K562 (cell line): ENCODE measurements at regions not wholly inside any gene's neighbourhood (a gene's known extent, or its start where the extent isn't known, plus 50 kb on each side); places are given as distances from the start of the nearest gene placed in this dataset.

Experiments
- ATAC-seq: fragments of 200-7000 bp; cut with Tn5 transposase; 3 replicates; pipeline ENCODE4 v1.9.1; 2020; ENCODE audit warnings: moderate library complexity
- BruUV-seq: library from RNA; stranded (reverse); fragments of 400-500 nt; replicated peaks from 2 replicates; lab custom pipeline; 2021; lab: Mats Ljungman, UMichigan
- CTCF ChIA-PET: fragments of 300-600 bp; formaldehyde crosslinking; extraction: SDS; loops from one replicate; lab custom pipeline; 2021; ENCODE audit warnings: low intra/inter-chr PET ratio; lab: Yijun Ruan, JAX
- POLR2A ChIA-PET: fragments of 300-600, 350-650 bp; sonication (Branson Sonifier 250); formaldehyde crosslinking; extraction: SDS; loops from one replicate; lab custom pipeline; 2021; ENCODE audit warnings: antibody characterized with exemption, inconsistent platforms; lab: Yijun Ruan, JAX
- DNase-seq, 4 experiments: peaks; one replicate each; pipeline versions ENCODE4 v3.0.0 to v3.0.0-alpha.2; 2011 to 2018; ENCODE audit warnings: low spot score in 3 of 4, mixed read lengths in 3 of 4; ENCODE audit errors: extremely low read depth in 1 of 4
- FAIRE-seq: peaks from 2 replicates; lab custom pipeline; 2011; peaks lifted over from hg19 to GRCh38; lab: Jason Lieb, UNC
- H2AFZ ChIP-seq: 2 replicates; pipeline ENCODE4 v1.6.0; 2011; ENCODE audit warnings: low read depth, low read length, control low read depth, inconsistent platforms
- H3K27ac ChIP-seq: fragments of 200-600 bp; 3 replicates; pipeline ENCODE4 v1.8.0; 2011; ENCODE audit warnings: low read depth, mild to moderate bottlenecking, control low read depth, inconsistent platforms, low read length, moderate library complexity, mixed read lengths; ENCODE audit errors: extremely low read depth
- H3K27me3 ChIP-seq, 2 experiments: fragments of 300-600 bp in 1 of 2; 2 replicates in 1 of 2; 3 replicates in 1 of 2; pipeline versions ENCODE4 v1.6.0 to v1.8.0; 2011; ENCODE audit warnings: inconsistent platforms in 2 of 2, low read length in 2 of 2, mild to moderate bottlenecking in 1 of 2, mixed read lengths in 1 of 2, moderate library complexity in 1 of 2; ENCODE audit not compliant: control insufficient read depth in 2 of 2, insufficient read depth in 2 of 2
- H3K36me3 ChIP-seq: fragments of 300-600 bp; 3 replicates; pipeline ENCODE4 v1.8.0; 2011; ENCODE audit warnings: mild to moderate bottlenecking, low read length, inconsistent platforms; ENCODE audit not compliant: control insufficient read depth, insufficient read depth
- H3K4me1 ChIP-seq, 2 experiments: fragments of 200-600 bp in 1 of 2; replicated peaks in 1 of 2; 2 replicates in 1 of 2; 3 replicates in 1 of 2; pipeline versions ENCODE4 v1.5.1 to v1.8.0; 2011; ENCODE audit warnings: inconsistent platforms in 2 of 2, low read length in 2 of 2, mild to moderate bottlenecking in 1 of 2, mixed read lengths in 1 of 2, moderate library complexity in 1 of 2; ENCODE audit not compliant: control insufficient read depth in 2 of 2, insufficient read depth in 2 of 2
- H3K4me2 ChIP-seq: 2 replicates; pipeline ENCODE4 v1.6.1; 2011; ENCODE audit warnings: low read length, control low read depth, inconsistent platforms, mixed read lengths; ENCODE audit not compliant: insufficient read depth
- H3K4me3 ChIP-seq: fragments of 200-600 bp; sonication (generic), shearing (Covaris generic); 2 replicates; pipeline ENCODE4 v1.5.1; 2016; ENCODE audit warnings: control low read depth, inconsistent platforms
- H3K79me2 ChIP-seq: fragments of 200-600 bp; 3 replicates; pipeline ENCODE4 v1.8.0; 2011; ENCODE audit warnings: low read length, inconsistent platforms; ENCODE audit not compliant: control insufficient read depth, insufficient read depth
- H3K9ac ChIP-seq, 2 experiments: 2 replicates each; pipeline versions ENCODE4 v1.6.0 to v1.6.1; 2011; ENCODE audit warnings: low read depth in 2 of 2, low read length in 2 of 2, control low read depth in 1 of 2, inconsistent platforms in 1 of 2, mild to moderate bottlenecking in 1 of 2, mixed read lengths in 1 of 2; ENCODE audit not compliant: insufficient read depth in 1 of 2
- H3K9me1 ChIP-seq: one replicate; pipeline ENCODE4 v1.6.0; 2011; ENCODE audit warnings: inconsistent platforms, mild to moderate bottlenecking, low read length, moderate library complexity; ENCODE audit not compliant: control insufficient read depth, insufficient read depth
- H3K9me3 ChIP-seq: replicated peaks from 2 replicates; pipeline ENCODE4 v1.5.1; 2011; ENCODE audit warnings: low read depth, low read length, inconsistent platforms; ENCODE audit not compliant: control insufficient read depth, insufficient read depth
- H4K20me1 ChIP-seq: replicated peaks from 2 replicates; pipeline ENCODE4 v1.6.1; 2011; ENCODE audit warnings: low read length, inconsistent platforms, mixed read lengths; ENCODE audit not compliant: control insufficient read depth, insufficient read depth
- ARHGAP35 ChIP-seq: fragments of 450-650 bp; IDR thresholded peaks from 2 replicates; pipeline ENCODE4 v1.6.1; 2018; ENCODE audit not compliant: partially characterized antibody
- BMI1 ChIP-seq: fragments of 150-350 bp; IDR thresholded peaks from 2 replicates; pipeline ENCODE4 v1.6.1; 2014; ENCODE audit warnings: low read length
- HEY1 ChIP-seq: fragments of 250-450 bp; sonication (Bioruptor Pico); IDR thresholded peaks from 2 replicates; pipeline ENCODE4 v1.5.0; 2020; ENCODE audit warnings: mild to moderate bottlenecking, moderate library complexity, borderline replicate concordance
- JUND ChIP-seq, 2 experiments: IDR thresholded peaks; 2 replicates in 1 of 2; 3 replicates in 1 of 2; pipeline ENCODE4 v1.6.1; 2011; ENCODE audit warnings: borderline replicate concordance in 2 of 2, low read depth in 2 of 2, low read length in 2 of 2, improper control_type of control experiment in 1 of 2, missing biosample characterization in 1 of 2, missing genetic modification characterization in 1 of 2, missing genetic modification reagents in 1 of 2
- KDM2B ChIP-seq: fragments of 250-450 bp; sonication (Bioruptor Pico); IDR thresholded peaks from 2 replicates; pipeline ENCODE4 v1.8.0; 2021; ENCODE audit warnings: mild to moderate bottlenecking, moderate library complexity
- SRSF3 ChIP-seq: fragments of 200-400 bp; formaldehyde crosslinking; IDR thresholded peaks from 2 replicates; pipeline ENCODE4 v1.6.1; 2016; ENCODE audit warnings: mild to moderate bottlenecking, low read length, moderate library complexity; ENCODE audit not compliant: insufficient read depth
- ZNF140 ChIP-seq: fragments of 250-450 bp; sonication (Bioruptor Pico); IDR thresholded peaks from 2 replicates; pipeline ENCODE4 v1.8.0; 2021; ENCODE audit warnings: moderate library complexity, mild to moderate bottlenecking, inconsistent platforms
- ZNF398 ChIP-seq: fragments of 250-450 bp; sonication (Bioruptor Pico); IDR thresholded peaks from 2 replicates; pipeline ENCODE4 v1.8.0; 2021; ENCODE audit warnings: moderate library complexity, mild to moderate bottlenecking, inconsistent platforms
- ZNF75A ChIP-seq: fragments of 450-650 bp; formaldehyde crosslinking; IDR thresholded peaks from 2 replicates; pipeline ENCODE4 v1.4.0; 2020; ENCODE audit warnings: mild to moderate bottlenecking
- WGBS: fragments of 100-300 bp; shearing (Covaris generic); methylation state at CpG from one replicate; pipeline ENCODE4 v1.1.6; 2016; ENCODE audit warnings: low coverage, mixed read lengths; ENCODE audit not compliant: insufficient coverage; ENCODE audit errors: missing lambda C conversion rate; 5-methylcytosine and 5-hydroxymethylcytosine counted together
- in situ Hi-C: fragments of 300-500 bp; cut with MboI; formaldehyde crosslinking; loops from 4 replicates; pipeline ENCODE4 v1.15.0; 2018; ENCODE audit warnings: inconsistent platforms, mixed read lengths
- intact Hi-C: fragments of 100-400 bp; cut with micrococcal nuclease; formaldehyde crosslinking; loops from 2 replicates; pipeline ENCODE4 v1.14.2; 2022
- TF ChIP-seq, protein P1 (sequence below): fragments of 200-800 bp; sonication (Bioruptor generic); IDR thresholded peaks from 2 replicates; pipeline ENCODE4 v1.6.1; 2016; ENCODE audit warnings: missing genetic modification characterization, missing compliant biosample characterization

- TF ChIP-seq JUND (IDR thresholded peaks at IDR 0.05; ENCODE audit: borderline replicate concordance, low read depth, low read length) (peak; percentile 41; the same call in 1 of the 2 replicates), JUND (tag; IDR thresholded peaks at IDR 0.05; ENCODE audit: borderline replicate concordance, low read depth, low read length) (peak; percentile 59; the same call in 1 of the 3 replicates)
- TF ChIP-seq, all 486 proteins: peak for 5
Measured at GRCh38 chr4:55183926-55184599, 58.7 kb upstream of the KDR start (continued).

DNA sequence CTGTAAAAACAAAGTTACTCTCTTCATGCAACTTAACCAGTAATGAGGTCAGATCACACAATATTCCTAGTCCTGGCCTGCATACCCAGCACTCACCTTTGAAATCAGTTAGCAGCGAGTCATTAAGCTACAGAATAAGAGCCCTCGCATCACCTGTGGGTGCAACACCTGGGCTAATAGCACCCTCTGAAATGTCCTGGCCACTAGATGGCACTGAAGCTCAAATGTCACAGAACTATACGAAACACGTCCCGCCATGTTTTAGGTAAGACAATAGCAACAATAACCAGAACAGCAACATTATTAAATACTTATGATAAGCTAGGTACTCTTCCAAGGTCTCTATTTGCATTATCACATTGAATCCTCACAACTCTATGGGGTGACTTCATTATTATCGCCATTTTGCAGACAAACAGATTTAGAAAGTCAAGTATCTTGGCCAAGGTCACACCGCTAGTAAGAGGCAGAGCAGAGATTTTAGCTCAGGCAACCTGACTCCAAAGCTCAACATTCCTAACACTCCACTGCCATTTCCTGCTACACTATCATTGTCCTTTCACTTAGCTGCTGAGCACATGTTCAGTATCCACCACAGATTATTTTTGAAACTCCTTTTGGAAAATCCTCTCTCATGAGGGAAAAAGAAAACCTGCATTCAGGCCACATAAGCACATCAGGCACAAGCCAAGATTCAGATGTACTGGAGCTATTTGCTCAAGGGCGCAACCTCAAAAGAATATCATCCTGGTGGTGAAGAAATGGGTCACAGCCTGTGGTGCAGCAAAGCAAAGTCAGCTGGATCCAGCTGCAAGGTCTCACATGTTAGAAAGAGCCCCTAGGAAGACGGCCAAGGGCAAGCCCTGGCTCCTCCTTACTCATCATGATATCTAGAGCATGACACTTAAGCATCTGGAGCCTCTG lies 59.5 kb upstream of the KDR start:
- Histone ChIP-seq H3K9me1 (no peaks in the 10 kb centered on the region), H3K36me3 (no peaks in the 10 kb centered on the region), H3K27ac (no peak overlapping the region), H3K9ac (no peak overlapping the region), H3K9me3 (no peaks in the 10 kb centered on the region), H3K4me1 (no peaks in the 10 kb centered on the region), H3K4me3 (no peak overlapping the region), H3K79me2 (no peaks in the 10 kb centered on the region), H3K4me2 (peak overlapping the region; percentile 53), H4K20me1 (no peaks in the 10 kb centered on the region), H3K27me3 (no peaks in the 10 kb centered on the region; a peak in 1 of 5 replicates), H2AFZ (peak overlapping the region; percentile 79)
- peak; percentile 86 for FAIRE-seq
- DNase-seq: peak; percentile 31 to 62 (median 38)
- intact Hi-C loops: loop anchor here (1.0 to 10.0 kb wide), 3 partner anchors 136 to 551 kb away; partner anchors contain the start of gene CLOCK
- CTCF ChIA-PET: interaction anchor here (1.1 to 1.7 kb wide), 3 partner anchors 134 to 214 kb away, joined by 4 to 10 read pairs (median 4); no protein-coding TSS in a partner anchor
- POLR2A ChIA-PET: interaction anchor here (0.6 kb wide), 1 partner anchor 43 kb away, joined by 3 read pairs; no protein-coding TSS in a partner anchor
- WGBS: 1% methylated on average over 9 of the region's 9 CpGs
- peak; percentile 93 for ATAC-seq
- in situ Hi-C loops: loop anchor here (5.0 to 10.0 kb wide), 2 partner anchors 132 to 550 kb away; no protein-coding TSS in a partner anchor
- BruUV-seq: no TSS peak
- no peak for TF ChIP-seq HEY1
- TF ChIP-seq ZNF140: no peak
- TF ChIP-seq ARHGAP35: no peak
- TF ChIP-seq ZNF398: no peak
- TF ChIP-seq, protein P1, sequence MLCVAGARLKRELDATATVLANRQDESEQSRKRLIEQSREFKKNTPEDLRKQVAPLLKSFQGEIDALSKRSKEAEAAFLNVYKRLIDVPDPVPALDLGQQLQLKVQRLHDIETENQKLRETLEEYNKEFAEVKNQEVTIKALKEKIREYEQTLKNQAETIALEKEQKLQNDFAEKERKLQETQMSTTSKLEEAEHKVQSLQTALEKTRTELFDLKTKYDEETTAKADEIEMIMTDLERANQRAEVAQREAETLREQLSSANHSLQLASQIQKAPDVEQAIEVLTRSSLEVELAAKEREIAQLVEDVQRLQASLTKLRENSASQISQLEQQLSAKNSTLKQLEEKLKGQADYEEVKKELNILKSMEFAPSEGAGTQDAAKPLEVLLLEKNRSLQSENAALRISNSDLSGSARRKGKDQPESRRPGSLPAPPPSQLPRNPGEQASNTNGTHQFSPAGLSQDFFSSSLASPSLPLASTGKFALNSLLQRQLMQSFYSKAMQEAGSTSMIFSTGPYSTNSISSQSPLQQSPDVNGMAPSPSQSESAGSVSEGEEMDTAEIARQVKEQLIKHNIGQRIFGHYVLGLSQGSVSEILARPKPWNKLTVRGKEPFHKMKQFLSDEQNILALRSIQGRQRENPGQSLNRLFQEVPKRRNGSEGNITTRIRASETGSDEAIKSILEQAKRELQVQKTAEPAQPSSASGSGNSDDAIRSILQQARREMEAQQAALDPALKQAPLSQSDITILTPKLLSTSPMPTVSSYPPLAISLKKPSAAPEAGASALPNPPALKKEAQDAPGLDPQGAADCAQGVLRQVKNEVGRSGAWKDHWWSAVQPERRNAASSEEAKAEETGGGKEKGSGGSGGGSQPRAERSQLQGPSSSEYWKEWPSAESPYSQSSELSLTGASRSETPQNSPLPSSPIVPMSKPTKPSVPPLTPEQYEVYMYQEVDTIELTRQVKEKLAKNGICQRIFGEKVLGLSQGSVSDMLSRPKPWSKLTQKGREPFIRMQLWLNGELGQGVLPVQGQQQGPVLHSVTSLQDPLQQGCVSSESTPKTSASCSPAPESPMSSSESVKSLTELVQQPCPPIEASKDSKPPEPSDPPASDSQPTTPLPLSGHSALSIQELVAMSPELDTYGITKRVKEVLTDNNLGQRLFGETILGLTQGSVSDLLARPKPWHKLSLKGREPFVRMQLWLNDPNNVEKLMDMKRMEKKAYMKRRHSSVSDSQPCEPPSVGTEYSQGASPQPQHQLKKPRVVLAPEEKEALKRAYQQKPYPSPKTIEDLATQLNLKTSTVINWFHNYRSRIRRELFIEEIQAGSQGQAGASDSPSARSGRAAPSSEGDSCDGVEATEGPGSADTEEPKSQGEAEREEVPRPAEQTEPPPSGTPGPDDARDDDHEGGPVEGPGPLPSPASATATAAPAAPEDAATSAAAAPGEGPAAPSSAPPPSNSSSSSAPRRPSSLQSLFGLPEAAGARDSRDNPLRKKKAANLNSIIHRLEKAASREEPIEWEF (CRISPR knock-in tag): no peak
- TF ChIP-seq KDM2B (CRISPR knock-in tag): no peak
- TF ChIP-seq BMI1: no peak
- TF ChIP-seq ZNF75A (CRISPR knock-in tag): no peak
- TF ChIP-seq SRSF3: no peak
